ENCODE measurements at regions not wholly inside any gene's neighbourhood (a gene's known extent, or its start where the extent isn't known, plus 50 kb on each side); places are given as distances from the start of the nearest gene placed in this dataset.

GRCh38 chr10:14384915-14385314 lies 54.2 kb upstream of the FRMD4A start:
- Mint-ChIP-seq H3K27ac (peak overlapping the region; percentile 65), H3K36me3 (peaks cover 3% of the 10 kb centered on the region), H3K4me3 (peak overlapping the region; percentile 5), H3K9me3 (peaks cover 9% of the 10 kb centered on the region), H3K4me1 (peaks cover 76% of the 10 kb centered on the region), H3K27me3 (no peaks in the 10 kb centered on the region)

GRCh38 chr10:14384116-14384730 lies 53.5 kb upstream of the FRMD4A start:
- Mint-ChIP-seq H3K4me3 (no peak overlapping the region), H3K27me3 (no peaks in the 10 kb centered on the region), H3K36me3 (no peaks in the 10 kb centered on the region), H3K27ac (peak overlapping the region; percentile 10), H3K4me1 (peaks cover 70% of the 10 kb centered on the region), H3K9me3 (peaks cover 4% of the 10 kb centered on the region)

GRCh38 chr10:14383266-14383665 lies 52.5 kb upstream of the FRMD4A start:
- Mint-ChIP-seq H3K27me3 (no peaks in the 10 kb centered on the region), H3K9me3 (peaks cover 2% of the 10 kb centered on the region), H3K27ac (peak overlapping the region; percentile 65), H3K4me3 (no peak overlapping the region), H3K4me1 (peaks cover 68% of the 10 kb centered on the region), H3K36me3 (no peaks in the 10 kb centered on the region)

GRCh38 chr10:14382531-14382930 lies 51.8 kb upstream of the FRMD4A start:
- H3K4me1 Mint-ChIP-seq: peaks cover 71% of the 10 kb centered on the region
- H3K9me3 Mint-ChIP-seq: no peaks in the 10 kb centered on the region
- no peak overlapping the region for H3K4me3 Mint-ChIP-seq
- H3K27me3 Mint-ChIP-seq: no peaks in the 10 kb centered on the region
- H3K27ac Mint-ChIP-seq: no peak overlapping the region
- H3K36me3 Mint-ChIP-seq: no peaks in the 10 kb centered on the region

- H3K36me3 Mint-ChIP-seq: no peaks in the 10 kb centered on the region
These were observed 51.3 kb upstream of the FRMD4A start for GRCh38 chr10:14382022-14382421.

GRCh38 chr10:14381475-14381874 lies 50.8 kb upstream of the FRMD4A start:
- H3K4me3 Mint-ChIP-seq: peak overlapping the region; percentile 53
- H3K27ac Mint-ChIP-seq: peak overlapping the region; percentile 82
- H3K9me3 Mint-ChIP-seq: no peaks in the 10 kb centered on the region
- peaks cover 65% of the 10 kb centered on the region for H3K4me1 Mint-ChIP-seq
- H3K27me3 Mint-ChIP-seq: no peaks in the 10 kb centered on the region
- no peaks in the 10 kb centered on the region for H3K36me3 Mint-ChIP-seq

More at GRCh38 chr10:14382022-14382421, 51.3 kb upstream of the FRMD4A start:
- Mint-ChIP-seq H3K9me3 (no peaks in the 10 kb centered on the region), H3K4me3 (peak overlapping the region; percentile 53), H3K27me3 (no peaks in the 10 kb centered on the region), H3K27ac (peak overlapping the region; percentile 82), H3K4me1 (peaks cover 71% of the 10 kb centered on the region)

GRCh38 chr10:14380746-14381145 lies 50.0 kb upstream of the FRMD4A start:
- Mint-ChIP-seq H3K27me3 (no peaks in the 10 kb centered on the region), H3K36me3 (no peaks in the 10 kb centered on the region)

More at GRCh38 chr10:14380746-14381145, 50.0 kb upstream of the FRMD4A start:
- H3K4me1 Mint-ChIP-seq: peaks cover 58% of the 10 kb centered on the region
- no peak overlapping the region for H3K4me3 Mint-ChIP-seq
- H3K9me3 Mint-ChIP-seq: no peaks in the 10 kb centered on the region
- no peak overlapping the region for H3K27ac Mint-ChIP-seq

Measured in activated naive CD4-positive, alpha-beta T cell treated with anti-CD3 and anti-CD28 coated beads, Interleukin-2, amount 50 U/mL, for 24 hours (primary cell).